ENCODE measurements at regions not wholly inside any gene's neighbourhood (a gene's known extent, or its start where the extent isn't known, plus 50 kb on each side); places are given as distances from the start of the nearest gene placed in this dataset.

DNA sequence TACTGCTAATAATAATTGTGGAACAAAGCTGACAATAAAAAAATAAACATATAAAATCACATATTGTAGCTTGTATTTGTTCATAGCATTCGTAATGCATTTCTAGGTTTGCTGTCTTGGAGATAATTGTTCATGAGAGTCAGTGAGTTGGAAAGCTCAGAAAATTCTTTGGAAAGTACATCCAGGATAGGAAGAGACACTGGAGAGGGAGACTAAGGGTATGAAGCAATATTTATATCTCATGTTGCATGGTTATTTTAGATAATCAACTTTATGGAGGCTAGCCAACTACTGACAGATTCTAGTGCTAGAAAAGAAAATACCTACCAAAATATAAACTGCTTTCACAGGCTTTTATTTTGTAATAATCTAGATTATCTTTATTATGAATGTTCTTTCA lies 1095.2 kb downstream of the FSCB start:
- H3K4me3 ChIP-seq (ENCODE audit: low read depth in 1 of 2, low read length in 2 of 2) = no peak overlapping the region
- no peak for TF ChIP-seq EZH2 (IDR thresholded peaks at IDR 0.05; ENCODE audit: borderline replicate concordance, low read depth, low read length, severe bottlenecking)
- TF ChIP-seq, protein P1, sequence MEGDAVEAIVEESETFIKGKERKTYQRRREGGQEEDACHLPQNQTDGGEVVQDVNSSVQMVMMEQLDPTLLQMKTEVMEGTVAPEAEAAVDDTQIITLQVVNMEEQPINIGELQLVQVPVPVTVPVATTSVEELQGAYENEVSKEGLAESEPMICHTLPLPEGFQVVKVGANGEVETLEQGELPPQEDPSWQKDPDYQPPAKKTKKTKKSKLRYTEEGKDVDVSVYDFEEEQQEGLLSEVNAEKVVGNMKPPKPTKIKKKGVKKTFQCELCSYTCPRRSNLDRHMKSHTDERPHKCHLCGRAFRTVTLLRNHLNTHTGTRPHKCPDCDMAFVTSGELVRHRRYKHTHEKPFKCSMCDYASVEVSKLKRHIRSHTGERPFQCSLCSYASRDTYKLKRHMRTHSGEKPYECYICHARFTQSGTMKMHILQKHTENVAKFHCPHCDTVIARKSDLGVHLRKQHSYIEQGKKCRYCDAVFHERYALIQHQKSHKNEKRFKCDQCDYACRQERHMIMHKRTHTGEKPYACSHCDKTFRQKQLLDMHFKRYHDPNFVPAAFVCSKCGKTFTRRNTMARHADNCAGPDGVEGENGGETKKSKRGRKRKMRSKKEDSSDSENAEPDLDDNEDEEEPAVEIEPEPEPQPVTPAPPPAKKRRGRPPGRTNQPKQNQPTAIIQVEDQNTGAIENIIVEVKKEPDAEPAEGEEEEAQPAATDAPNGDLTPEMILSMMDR (IDR thresholded peaks at IDR 0.05; ENCODE audit: borderline replicate concordance, extremely low read depth, low read length, poor library complexity, severe bottlenecking) = no peak

DNA sequence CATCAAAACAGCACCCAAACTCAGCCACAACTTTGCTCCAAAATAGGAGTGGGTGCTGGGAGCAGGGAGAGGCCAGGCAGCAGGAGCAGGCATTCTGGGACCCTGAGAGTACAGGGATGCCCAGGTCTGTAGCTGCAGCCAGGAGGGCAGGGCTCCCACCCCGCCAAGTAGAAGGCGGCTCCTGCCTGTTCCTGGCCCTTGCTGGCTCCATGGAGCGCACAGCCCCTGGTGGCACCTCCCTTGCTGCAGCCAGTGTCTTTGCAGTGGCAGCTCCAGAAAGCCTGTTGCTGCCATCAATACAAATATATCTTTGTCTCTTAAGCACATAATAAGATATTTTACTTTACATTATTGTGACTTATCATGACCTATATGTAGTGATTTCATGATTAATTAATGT lies 1096.5 kb downstream of the FSCB start:
- Histone ChIP-seq H3K4me2 (ENCODE audit: insufficient read depth, low read length) (no peak overlapping the region), H3K9ac (ENCODE audit: low read depth, low read length) (no peak overlapping the region), H2AFZ (ENCODE audit: low read depth, low read length) (no peak overlapping the region), H3K27me3 (ENCODE audit: insufficient read depth, low read length, poor library complexity) (no peaks in the 10 kb centered on the region), H3K79me2 (ENCODE audit: insufficient read depth, low read length) (no peaks in the 10 kb centered on the region), H4K20me1 (ENCODE audit: insufficient read depth, low read length) (no peaks in the 10 kb centered on the region), H3K27ac (ENCODE audit: low read length) (no peak overlapping the region), H3K36me3 (ENCODE audit: insufficient read depth, low read length) (no peaks in the 10 kb centered on the region), H3K4me1 (ENCODE audit: insufficient read depth, low read length) (no peaks in the 10 kb centered on the region), H3K9me3 (ENCODE audit: insufficient read depth, low read length, severe bottlenecking) (no peaks in the 10 kb centered on the region), H3K4me3 (ENCODE audit: low read depth in 1 of 2, low read length in 2 of 2) (no peak overlapping the region)
- DNase-seq (no peak), ATAC-seq (ENCODE audit: insufficient read depth, low read depth) (no peak)
- TF ChIP-seq, protein P1 (IDR thresholded peaks at IDR 0.05; ENCODE audit: borderline replicate concordance, extremely low read depth, low read length, poor library complexity, severe bottlenecking) = no peak
- no peak for TF ChIP-seq EZH2 (IDR thresholded peaks at IDR 0.05; ENCODE audit: borderline replicate concordance, low read depth, low read length, severe bottlenecking)

More for the DNA sequence above, 1095.2 kb downstream of the FSCB start:
- H3K9ac ChIP-seq (ENCODE audit: low read depth, low read length) = no peak overlapping the region
- no peak for ATAC-seq (ENCODE audit: insufficient read depth, low read depth)
- H3K36me3 ChIP-seq (ENCODE audit: insufficient read depth, low read length) = no peaks in the 10 kb centered on the region
- no peaks in the 10 kb centered on the region for H3K9me3 ChIP-seq (ENCODE audit: insufficient read depth, low read length, severe bottlenecking)
- H2AFZ ChIP-seq (ENCODE audit: low read depth, low read length) = no peak overlapping the region
- H3K79me2 ChIP-seq (ENCODE audit: insufficient read depth, low read length) = no peaks in the 10 kb centered on the region
- DNase-seq = no peak
- H3K4me1 ChIP-seq (ENCODE audit: insufficient read depth, low read length) = no peaks in the 10 kb centered on the region
- H4K20me1 ChIP-seq (ENCODE audit: insufficient read depth, low read length) = no peaks in the 10 kb centered on the region
- H3K27ac ChIP-seq (ENCODE audit: low read length) = no peak overlapping the region
- no peaks in the 10 kb centered on the region for H3K27me3 ChIP-seq (ENCODE audit: insufficient read depth, low read length, poor library complexity)
- H3K4me2 ChIP-seq (ENCODE audit: insufficient read depth, low read length) = no peak overlapping the region

DNA sequence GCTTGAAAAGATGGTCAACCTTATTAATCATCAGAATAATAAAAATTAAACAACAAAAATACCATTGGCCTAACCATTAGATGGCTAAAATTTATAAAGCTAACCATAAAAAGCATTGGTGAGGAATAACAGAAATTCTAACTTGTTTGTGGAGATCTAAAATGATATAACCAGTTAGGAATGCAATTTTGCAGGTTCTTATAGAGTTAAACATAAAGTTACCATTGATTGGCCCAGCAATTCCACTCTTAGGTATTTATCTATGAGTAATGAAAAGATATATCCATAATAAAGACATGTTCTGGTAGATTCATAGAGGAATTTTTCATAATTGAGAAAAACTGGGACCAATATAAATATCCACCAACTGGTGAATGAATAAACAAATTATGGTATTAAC lies 1098.6 kb downstream of the FSCB start:
- Histone ChIP-seq H2AFZ (ENCODE audit: low read depth, low read length) (no peak overlapping the region), H3K4me2 (ENCODE audit: insufficient read depth, low read length) (no peak overlapping the region)

More for the DNA sequence above, 1098.6 kb downstream of the FSCB start:
- no peaks in the 10 kb centered on the region for H3K79me2 ChIP-seq (ENCODE audit: insufficient read depth, low read length)
- DNase-seq (no peak), ATAC-seq (ENCODE audit: insufficient read depth, low read depth) (no peak)
- H3K27ac ChIP-seq (ENCODE audit: low read length) = no peak overlapping the region
- TF ChIP-seq, protein P1 (IDR thresholded peaks at IDR 0.05; ENCODE audit: borderline replicate concordance, extremely low read depth, low read length, poor library complexity, severe bottlenecking) = no peak
- no peak for TF ChIP-seq EZH2 (IDR thresholded peaks at IDR 0.05; ENCODE audit: borderline replicate concordance, low read depth, low read length, severe bottlenecking)
- H3K9me3 ChIP-seq (ENCODE audit: insufficient read depth, low read length, severe bottlenecking) = no peaks in the 10 kb centered on the region
- H3K4me3 ChIP-seq (ENCODE audit: low read depth in 1 of 2, low read length in 2 of 2) = no peak overlapping the region
- H3K9ac ChIP-seq (ENCODE audit: low read depth, low read length) = no peak overlapping the region
- H3K4me1 ChIP-seq (ENCODE audit: insufficient read depth, low read length) = no peaks in the 10 kb centered on the region
- H4K20me1 ChIP-seq (ENCODE audit: insufficient read depth, low read length) = no peaks in the 10 kb centered on the region
- H3K36me3 ChIP-seq (ENCODE audit: insufficient read depth, low read length) = no peaks in the 10 kb centered on the region
- no peaks in the 10 kb centered on the region for H3K27me3 ChIP-seq (ENCODE audit: insufficient read depth, low read length, poor library complexity)

All from DND-41 (cell line).